HG02610 (cell line): ENCODE measurements at regions not wholly inside any gene's neighbourhood (a gene's known extent, or its start where the extent isn't known, plus 50 kb on each side); places are given as distances from the start of the nearest gene placed in this dataset.
"Not testable (repeated sequence)": the region's sequence is repeated elsewhere in the genome, so short reads cannot be mapped to it uniquely, and the experiment has no call there.

ENCODE experiments used
- ATAC-seq: cut with Tn5 transposase; IDR thresholded peaks from one replicate; pipeline ENCODE4 v1.9.1; 2021; ENCODE audit warnings: mild to moderate bottlenecking, moderate library complexity; ENCODE audit not compliant: unreplicated experiment

DNA sequence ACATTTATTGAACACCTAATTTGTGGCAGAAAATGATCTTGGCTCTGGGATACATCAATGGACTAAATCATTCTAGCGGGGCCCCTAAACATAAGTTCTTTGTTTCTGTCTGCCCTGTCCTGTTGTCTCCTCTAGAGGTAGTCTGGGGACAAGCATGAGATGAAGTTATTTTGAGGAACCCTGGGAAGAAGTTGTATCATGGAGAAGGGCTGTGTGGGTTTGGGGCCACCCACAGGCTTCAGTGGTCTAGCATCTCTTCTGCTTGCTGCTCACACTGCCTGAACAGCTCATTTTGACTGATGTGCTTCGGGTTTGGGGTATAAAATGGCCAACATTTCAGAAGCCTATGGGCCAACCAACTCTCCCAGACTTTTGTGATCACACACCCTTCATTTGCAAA is 50.3 kb upstream of the OSBPL11 start:
- ATAC-seq: no peak

DNA sequence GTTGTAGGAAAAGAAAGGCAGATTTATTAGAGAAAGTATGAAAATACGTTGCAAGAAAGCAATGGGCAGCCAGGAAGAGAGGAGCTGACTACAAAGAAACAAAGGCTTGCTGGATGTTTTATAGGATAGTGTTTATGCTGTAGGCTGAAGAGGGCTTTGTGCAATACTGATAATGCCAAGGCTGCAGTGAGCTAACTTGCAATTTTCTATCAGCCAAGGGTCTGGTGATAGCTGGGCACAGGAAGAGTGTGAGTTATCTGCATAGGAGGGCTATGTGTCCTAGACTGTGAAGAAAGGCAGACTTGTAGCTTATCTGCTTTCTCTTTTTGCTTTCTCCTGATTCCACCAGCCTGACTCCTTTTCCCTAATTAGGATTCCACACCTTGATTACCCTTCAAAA is 51.3 kb upstream of the OSBPL11 start:
- no peak for ATAC-seq

DNA sequence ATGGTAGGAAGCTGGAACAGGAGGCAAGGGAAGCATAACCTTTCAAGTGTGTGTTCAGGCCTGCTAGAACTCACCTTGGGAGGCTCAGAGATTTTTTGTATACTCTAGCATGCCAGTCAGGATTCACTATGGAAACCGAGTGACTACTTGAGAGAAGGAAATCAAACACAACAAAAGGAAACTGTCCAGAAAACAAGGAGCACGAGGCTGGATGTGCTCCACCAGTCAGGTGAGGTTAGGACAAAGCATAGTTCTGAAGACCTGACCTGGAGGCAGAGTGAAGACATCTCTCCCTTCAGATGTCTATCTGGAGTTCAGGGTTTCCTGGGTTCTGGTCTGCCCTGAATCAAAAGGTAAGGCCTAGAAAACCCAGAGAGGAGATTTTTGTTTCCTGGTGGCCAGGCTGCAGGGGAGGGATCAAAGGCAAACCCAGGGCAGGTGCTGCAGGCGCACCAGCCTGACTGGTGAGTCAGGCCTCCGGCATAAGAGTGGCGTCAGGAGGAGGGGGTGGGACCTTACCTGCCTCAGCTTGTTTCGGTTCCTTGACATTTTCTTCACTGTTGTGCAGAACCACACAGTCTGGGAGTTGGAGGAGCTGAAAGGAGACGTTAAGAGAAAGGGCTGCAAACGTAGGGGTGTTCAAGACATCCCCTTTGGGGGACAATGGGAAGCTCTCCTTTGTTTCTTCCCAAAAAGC is 52.2 kb upstream of the OSBPL11 start:
- no peak for ATAC-seq

DNA sequence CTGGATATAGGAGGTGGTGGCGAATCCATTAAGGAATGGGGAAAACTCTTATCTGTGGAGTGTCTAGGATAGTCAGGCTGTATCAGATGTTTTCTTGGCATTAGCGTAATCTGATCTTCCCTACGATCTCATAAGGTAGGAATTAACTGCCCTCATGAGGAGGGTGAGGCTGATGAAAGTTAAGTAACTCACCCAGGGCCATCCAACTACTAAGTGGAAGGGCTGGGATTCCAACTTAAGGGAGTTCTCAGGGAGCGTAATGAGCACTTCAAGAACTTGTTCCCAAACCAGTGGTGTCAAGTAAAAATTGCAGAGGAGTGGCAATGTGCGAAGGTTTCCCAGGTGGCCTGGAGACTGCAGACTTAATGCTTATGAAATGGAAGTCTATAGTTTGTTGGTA is 55.9 kb upstream of the OSBPL11 start:
- no peak for ATAC-seq

DNA sequence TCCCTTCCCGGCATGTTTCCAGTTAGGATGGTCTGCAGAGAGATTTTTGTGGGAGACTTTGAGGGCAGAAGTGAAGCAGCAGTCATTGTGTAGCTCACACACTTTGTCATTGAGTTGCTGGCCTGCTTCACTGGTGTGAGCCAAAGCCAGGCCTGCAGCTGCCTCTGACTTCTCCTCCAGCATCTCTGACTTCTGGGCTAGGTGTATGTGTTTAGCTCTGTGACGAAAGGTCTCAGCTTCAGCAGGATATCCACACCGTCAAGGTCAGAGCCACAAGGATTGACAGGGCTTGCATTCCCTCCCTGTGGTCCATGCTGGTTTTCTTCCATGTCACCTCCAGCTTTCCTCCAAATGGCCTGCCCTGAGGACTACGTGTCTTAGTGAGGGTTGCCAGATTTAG is 57.1 kb upstream of the OSBPL11 start:
- ATAC-seq: no peak

DNA sequence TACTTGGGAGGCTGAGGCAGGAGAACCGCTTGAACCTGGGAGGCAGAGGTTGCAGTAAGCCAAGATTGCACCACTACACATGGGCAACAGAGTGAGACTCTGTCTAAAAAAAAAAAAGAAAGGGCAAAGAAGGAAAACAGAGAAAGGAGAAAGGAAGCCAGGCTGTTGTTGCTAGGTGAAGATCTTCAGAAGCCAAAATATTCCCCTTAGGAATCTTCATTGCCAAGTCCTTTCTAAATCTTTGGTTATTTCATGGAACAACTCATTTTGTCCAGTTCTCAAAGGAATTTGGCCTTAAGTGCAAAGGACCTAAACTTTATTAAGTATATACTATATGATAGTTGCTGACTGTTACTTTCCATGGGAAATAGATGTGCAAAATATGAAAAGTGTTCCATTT is 59.2 kb upstream of the OSBPL11 start:
- no peak for ATAC-seq

DNA sequence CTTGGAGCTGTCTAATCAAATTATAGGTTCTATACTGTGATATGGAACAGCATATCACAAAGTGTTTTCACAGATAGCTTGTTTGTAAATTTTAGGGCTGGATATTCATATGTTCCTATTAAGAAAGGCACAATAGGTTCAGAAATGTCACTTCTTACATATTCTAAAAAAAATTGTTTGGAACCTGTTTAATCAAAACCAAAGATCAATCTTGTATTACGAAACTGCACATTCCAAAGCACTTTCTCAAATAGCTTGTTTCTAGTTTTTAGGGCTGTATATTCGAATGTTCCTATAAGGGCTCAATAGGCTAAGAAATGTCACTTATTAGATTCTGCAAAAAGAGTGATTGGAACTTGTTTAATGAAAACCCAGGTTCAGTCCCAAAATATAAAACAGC is 67.4 kb upstream of the OSBPL11 start:
- ATAC-seq: no peak

DNA sequence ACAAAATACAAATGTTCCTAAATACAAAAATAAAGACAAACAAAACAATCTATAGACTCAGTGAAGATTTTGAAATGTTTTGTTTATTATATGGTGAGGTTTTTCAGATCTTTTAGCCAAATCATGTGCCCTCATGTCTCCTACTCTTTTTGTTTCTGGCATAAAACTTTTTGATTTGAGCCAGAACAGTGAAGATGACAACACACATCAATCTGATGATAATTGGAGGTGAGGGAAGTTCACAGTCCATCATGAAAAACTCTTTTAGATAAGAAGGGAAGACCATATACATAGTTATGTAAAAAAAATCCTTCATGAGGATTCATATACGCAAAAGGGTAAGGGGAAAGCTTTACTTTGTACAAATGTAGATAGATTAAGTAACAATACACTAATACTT is 75.1 kb upstream of the OSBPL11 start:
- ATAC-seq: no peak

DNA sequence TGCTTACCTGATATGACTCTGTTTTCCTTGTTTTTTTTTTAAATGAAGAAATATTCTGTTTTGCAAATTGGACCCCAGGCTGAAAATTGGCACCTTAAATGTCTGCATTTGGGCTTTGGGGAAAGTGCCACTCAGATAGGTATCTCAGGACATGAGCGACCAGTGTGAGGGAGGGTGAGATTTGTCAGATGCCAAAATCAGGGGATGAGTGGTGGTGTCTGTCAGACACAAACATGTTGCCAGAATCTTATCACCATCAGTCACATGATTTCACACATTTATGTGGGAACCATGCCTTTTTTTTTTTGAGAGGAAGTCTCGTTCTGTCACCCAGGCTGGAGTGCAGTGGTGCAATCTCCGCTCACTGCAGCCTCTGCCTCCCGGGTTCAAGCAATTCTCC is 75.6 kb upstream of the OSBPL11 start:
- ATAC-seq: no peak

DNA sequence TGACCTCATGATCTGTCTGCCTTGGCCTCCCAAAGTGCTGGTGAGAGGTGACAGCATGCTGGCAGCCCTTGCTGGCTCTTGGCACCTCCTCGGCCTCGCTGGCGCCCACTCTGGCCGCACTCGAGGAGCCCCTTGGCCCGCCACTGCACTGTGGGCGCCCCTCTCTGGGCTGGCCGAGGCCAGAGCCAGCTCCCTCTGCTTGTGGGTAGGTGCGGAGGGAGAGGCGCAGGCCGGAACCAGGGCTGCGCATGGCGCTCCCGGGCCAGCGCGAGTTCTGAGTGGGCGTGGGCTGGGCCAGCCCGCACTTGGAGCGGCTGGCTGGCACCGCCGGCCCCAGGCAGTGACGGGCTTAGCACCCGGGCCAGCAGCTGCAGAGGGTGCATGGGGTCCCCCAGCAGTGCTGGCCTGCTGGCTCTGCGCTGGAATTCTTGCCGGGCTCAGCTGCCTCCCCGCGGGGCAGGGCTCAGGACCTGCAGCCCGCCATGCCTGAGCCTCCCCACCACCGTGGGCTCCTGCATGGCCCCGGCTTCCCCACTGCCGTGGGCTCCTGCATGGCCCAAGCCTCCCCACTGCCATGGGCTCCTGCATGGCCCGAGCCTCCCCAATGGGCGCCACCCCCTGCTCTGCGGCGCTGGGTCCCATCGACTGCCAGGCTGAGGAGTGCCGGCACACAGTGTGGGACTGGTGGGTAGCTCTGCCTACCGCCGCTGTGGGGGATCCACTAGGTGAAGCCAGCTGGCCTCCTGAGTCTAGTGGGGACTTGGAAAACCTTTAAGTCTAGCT is 76.4 kb upstream of the OSBPL11 start:
- ATAC-seq: no peak

DNA sequence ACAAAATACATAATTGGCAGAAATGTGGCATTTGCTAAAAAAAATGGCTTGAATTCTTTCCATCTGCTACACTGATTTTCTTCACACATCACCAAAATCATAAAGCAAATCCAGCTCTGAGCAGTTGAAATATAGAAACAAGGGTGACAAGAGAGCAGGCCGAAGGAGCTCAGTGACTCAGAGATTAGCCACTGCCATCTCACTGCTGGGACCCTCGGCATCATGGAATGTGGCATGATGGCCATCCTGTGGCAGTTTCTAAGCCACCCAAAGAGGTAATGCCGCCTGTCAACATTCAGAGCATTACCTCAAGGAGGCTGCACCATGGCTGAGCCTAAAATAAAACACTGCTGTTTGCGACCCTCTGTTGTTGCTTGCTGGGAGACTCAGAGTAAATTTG is 80.5 kb upstream of the OSBPL11 start:
- no peak for ATAC-seq

DNA sequence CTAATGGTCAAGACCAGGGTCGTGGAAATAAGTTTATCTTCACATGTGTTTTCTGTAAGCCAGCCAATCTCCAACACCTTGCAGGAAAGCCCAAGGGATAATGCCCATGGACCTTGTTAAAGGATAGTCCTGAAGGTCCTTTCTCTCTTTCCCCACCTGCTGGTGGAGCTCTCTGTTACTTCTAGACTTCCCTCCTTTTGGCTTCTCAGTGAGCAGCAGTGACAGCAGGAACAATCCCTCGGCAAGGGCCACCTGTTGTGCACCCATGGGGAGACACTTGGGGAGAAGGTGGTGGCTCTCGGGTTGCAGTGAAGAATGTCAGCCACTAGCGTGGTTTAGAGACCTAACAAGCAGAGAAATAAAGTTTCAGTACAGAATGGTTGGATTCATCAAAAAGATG is 84.0 kb upstream of the OSBPL11 start:
- ATAC-seq: no peak

DNA sequence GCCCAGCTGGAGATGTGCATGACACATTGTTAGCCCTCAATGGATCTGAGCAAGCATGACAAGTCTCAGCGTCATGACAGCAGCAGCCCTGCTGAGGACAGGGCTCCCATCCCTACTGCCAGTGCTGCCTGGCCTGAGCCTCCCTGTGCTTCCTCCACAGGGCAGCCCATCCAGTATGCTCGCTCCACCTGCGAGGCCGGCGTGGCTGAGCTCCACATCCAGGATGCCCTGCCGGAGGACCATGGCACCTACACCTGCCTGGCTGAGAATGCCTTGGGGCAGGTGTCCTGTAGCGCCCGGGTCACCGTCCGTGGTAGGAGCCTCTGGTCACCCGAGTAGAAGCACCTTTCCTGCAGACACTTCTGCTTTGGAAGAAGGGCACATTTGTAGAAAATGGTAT is 85.8 kb upstream of the OSBPL11 start:
- ATAC-seq: no peak

DNA sequence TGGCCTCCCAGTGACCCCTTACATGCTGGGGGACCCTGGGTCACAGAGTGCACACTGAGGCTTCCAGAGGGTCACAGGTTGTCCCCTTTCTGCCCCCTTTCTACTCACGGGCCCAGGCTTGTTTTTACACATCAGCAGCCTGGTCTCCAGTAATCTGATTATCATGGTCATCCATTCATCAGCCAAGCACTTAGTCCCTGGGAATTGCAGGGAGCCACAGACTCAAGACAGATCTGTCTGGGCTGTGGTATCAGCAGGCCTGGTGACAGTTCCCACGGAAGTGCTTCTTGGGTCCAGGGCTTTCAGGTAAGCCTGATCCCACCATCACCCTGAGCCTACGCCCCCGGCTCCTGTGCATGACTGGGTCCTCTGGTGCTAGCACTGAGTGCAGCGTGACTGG is 86.6 kb upstream of the OSBPL11 start:
- ATAC-seq: not testable (repeated sequence)

DNA sequence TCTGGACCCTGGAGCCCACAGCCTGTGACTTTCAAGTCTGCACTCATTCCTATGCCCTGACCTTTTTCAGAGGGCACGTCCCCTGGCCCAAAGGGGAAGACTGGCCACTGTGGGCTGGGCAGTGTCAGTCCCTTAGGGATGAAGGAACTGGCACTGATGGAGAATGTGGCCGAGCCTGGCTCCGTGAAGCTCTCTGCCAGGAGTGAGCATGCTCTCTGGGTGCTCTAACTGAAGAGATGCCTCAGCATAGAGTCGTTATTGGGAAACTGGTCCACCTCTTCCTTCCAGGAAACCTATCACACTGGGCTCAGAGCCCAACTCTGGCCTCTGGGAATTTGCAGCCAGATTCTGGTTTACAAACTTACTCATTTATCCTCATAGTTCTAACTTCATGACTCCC is 87.3 kb upstream of the OSBPL11 start:
- ATAC-seq: not testable (repeated sequence)

DNA sequence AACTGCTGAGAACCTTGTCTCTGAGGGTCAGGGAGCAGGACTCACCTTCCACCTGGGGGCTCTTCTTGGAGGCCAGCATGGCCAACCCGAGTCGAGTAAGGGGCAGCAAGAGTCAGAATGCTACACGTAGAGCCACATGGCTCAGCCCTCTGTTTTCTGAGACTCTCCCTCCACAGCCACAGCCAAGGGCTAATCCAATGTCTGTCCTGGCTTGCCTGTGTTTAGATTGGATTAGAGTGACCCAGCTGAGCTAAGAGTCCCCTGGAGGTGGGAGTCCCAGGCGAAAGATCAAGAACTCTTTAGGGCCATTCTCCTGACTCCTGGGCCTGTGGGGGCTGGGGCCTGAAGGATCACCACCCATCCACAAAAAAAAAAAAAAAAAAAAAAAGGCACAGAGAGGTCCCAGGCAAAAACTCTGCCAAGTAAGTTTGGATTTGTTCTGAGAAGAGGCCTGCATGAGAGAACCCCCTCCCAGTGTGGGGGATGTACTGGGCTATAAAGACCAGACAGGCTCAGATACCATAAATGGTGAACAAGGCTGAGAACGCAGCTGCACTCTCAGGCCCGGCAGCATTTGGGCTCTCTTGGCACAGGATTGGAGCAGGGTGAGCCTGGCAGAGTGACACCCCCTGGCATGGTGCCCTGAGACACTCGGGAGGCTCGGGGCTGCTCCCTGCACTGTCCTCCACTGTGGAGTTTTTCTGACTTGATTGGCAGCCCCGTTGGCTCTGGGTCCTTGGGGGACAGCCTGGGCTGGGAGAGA is 88.0 kb upstream of the OSBPL11 start:
- no peak for ATAC-seq

DNA sequence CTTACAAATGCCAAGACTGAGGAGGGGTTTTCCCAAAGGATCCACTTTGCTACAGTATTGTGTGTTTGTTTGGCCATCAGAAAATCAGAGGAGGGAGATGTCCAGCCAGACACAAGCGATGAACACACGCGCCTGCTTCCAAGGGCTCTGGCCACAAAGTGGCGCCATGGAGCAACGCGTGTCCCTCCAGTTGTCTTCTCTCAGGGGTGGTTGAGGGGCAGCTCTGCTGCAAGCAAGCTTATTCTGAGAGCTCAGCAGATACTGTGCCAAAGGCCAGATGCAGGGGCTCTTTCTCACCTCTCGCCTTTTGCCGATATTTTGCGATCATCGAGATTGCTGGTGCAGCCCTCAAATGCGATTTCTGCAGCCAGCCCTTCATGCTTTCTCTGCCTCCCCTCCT is 88.9 kb upstream of the OSBPL11 start:
- no peak for ATAC-seq

DNA sequence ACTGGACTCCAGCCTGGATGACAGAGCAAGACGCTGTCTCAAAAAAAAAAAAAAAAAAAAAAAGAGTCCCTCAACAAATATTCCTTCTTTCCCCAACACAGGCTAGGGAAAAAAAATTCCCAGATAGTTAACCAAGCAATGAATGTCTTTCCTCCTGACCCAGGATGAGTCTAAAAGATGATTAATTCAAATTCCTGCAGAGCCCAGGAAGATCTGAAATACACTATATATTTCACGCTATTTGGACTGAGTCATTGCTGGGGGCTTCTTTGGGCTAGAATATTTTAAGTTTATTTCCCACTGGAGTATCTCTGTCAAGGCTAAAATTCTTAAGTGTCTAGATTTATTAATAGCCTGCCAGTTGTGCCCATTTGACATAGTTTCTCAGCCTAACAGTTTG is 90.4 kb upstream of the OSBPL11 start:
- not testable (repeated sequence) for ATAC-seq

DNA sequence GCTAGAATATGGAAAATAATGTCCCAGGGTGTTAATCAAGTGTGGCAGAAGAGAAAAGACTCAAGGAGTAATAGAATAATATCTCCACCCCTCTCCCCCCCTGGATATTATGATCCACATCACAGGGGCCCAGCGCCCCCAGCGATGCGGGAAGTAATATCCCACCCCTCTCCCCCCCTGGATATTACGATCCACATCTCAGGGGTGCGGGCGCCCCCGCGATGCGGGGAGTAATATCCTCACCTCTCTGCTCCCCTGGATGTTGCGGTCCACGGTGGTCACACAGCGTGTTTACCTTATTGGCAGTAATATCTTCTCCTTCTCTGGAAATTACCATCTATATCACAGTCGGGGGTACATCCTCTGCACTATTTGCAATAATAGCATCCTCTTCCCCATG is 97.1 kb upstream of the OSBPL11 start:
- ATAC-seq: no peak

DNA sequence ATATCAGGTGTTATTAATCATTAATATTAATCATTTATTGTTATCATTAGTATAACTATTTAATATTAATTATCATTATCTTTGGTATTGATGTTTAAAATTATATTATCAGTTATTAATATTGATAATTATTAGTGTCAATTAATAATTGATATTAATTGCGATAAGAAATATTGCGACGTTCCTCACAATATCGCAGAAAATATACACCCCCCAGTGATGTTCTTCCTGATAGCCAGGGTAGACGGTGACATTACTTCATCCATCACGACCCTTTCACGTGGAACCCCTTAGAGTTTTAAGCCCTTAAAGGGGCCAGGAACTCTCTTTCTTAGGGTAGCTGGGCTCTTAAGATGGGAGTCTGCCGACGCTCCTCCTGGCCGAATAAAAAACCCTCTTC is 98.6 kb upstream of the OSBPL11 start:
- ATAC-seq: no peak

DNA sequence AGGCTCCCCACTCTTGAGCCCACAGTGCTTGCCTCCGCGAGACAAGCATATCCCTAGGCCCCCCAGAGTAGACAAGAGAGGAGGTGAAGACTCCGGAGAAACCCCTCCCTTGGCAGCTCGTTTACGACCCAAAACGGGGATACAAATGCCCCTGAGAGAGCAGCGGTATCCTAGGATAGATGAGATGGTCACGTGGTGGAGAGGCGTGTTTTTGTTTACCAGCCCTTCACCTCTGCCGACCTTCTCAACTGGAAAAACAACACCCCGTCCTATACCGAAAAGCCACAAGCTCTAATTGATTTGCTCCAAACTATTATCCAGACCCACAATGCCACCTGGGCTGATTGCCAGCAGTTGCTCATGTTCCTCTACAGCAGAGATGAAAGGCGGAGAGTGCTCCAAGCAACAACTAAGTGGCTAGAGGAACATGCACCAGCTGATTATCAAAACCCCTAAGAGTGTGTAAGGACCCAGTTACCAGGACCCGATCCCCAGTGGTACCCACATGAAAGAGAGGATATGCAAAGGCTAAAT is 99.5 kb upstream of the OSBPL11 start:
- no peak for ATAC-seq

DNA sequence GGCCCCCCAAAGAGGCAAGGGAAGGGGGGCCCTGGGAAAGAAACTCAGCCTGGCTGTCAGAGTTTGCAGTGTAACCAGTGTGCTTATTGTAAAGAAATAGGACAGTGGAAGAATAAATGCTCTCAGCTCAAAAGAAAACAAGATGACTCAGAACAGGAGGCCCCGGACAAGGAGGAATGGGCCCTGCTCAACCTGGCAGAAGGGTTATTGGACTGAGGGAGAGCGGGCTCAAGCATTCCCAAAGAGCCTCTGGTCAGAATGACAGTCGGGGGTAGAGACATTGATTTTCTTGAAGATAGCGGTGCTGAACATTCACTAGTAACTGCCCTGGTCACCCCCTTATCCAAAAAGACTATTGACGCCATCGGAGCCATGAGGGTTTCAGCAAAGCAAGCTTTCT is 100.4 kb upstream of the OSBPL11 start:
- ATAC-seq: no peak
